ENCODE measurements at regions not wholly inside any gene's neighbourhood (a gene's known extent, or its start where the extent isn't known, plus 50 kb on each side); places are given as distances from the start of the nearest gene placed in this dataset.

- H3K27me3 Mint-ChIP-seq: no peaks in the 10 kb centered on the region
- H3K4me3 Mint-ChIP-seq: no peak overlapping the region
- H3K79me2 ChIP-seq (ENCODE audit: control insufficient read depth, insufficient read depth, low read length): no peaks in the 10 kb centered on the region
- 75% methylated on average over 4 of the region's 4 CpGs for WGBS (ENCODE audit: insufficient coverage)
- DNase-seq (no peak), ATAC-seq (ENCODE audit: low read depth) (no peak)
- no peak overlapping the region for H2AFZ ChIP-seq (ENCODE audit: insufficient read depth, low read depth, low read length, poor library complexity, severe bottlenecking)
- intact Hi-C loops (cut with micrococcal nuclease): no loop called here
- H4K20me1 ChIP-seq (ENCODE audit: control insufficient read depth, insufficient read depth, low read length, poor library complexity, severe bottlenecking): no peaks in the 10 kb centered on the region
- H3K4me1 Mint-ChIP-seq: no peaks in the 10 kb centered on the region
- POLR2A ChIA-PET: no interaction called here
- H3K9me3 Mint-ChIP-seq (ENCODE audit: insufficient read depth): no peaks in the 10 kb centered on the region
- no peaks in the 10 kb centered on the region for H3K27me3 ChIP-seq (replicated peaks in 1 of 4; ENCODE audit: control extremely low read depth in 1 of 4, control insufficient read depth in 3 of 4, insufficient read depth in 4 of 4, low read length in 3 of 4)
- CTCF ChIA-PET: no interaction called here
- H3K9ac ChIP-seq (ENCODE audit: low read length): no peak overlapping the region
- H3K9me3 ChIP-seq (ENCODE audit: control extremely low read depth in 1 of 3, control insufficient read depth in 2 of 3, insufficient read depth in 1 of 3, low read length in 2 of 3): peaks cover 0 to 4% (median 0%) of the 10 kb centered on the region in 3 donors
- no peak overlapping the region for H3K27ac ChIP-seq (ENCODE audit: low read length in 2 of 2)
- no peak for TF ChIP-seq EZH2 (IDR thresholded peaks at IDR 0.05; ENCODE audit: borderline replicate concordance, insufficient read depth, low read depth, low read length, poor library complexity, severe bottlenecking)
- TF ChIP-seq CTCF (IDR thresholded peaks at IDR 0.05): no peak
- H3K27ac Mint-ChIP-seq: no peak overlapping the region
- no peak overlapping the region for H3K4me3 ChIP-seq (ENCODE audit: control extremely low read depth in 1 of 5, extremely low read depth in 1 of 5, insufficient read depth in 1 of 5, low read depth in 2 of 5, low read length in 4 of 5)
- no peaks in the 10 kb centered on the region for H3K36me3 ChIP-seq (replicated peaks in 1 of 2; ENCODE audit: control extremely low read depth in 1 of 2, control insufficient read depth in 1 of 2, extremely low read depth in 1 of 2, insufficient read depth in 2 of 2, low read length in 1 of 2)
- H3K4me2 ChIP-seq (replicated peaks; ENCODE audit: low read depth, low read length, poor library complexity, severe bottlenecking): no peak overlapping the region
- H3K4me1 ChIP-seq (ENCODE audit: control insufficient read depth in 2 of 2, insufficient read depth in 2 of 2, low read length in 2 of 2): no peaks in the 10 kb centered on the region
Observed at GRCh38 chr20:22977047-22977785, 57.9 kb upstream of the SSTR4 start.

GRCh38 chr20:22984008-22984407 is 51.1 kb upstream of the SSTR4 start:
- Histone ChIP-seq H3K4me1 (ENCODE audit: control insufficient read depth in 2 of 2, insufficient read depth in 2 of 2, low read length in 2 of 2) (no peaks in the 10 kb centered on the region), H4K20me1 (ENCODE audit: control insufficient read depth, insufficient read depth, low read length, poor library complexity, severe bottlenecking) (no peaks in the 10 kb centered on the region), H3K36me3 (replicated peaks in 1 of 2; ENCODE audit: control extremely low read depth in 1 of 2, control insufficient read depth in 1 of 2, extremely low read depth in 1 of 2, insufficient read depth in 2 of 2, low read length in 1 of 2) (no peaks in the 10 kb centered on the region), H3K4me3 (ENCODE audit: control extremely low read depth in 1 of 5, extremely low read depth in 1 of 5, insufficient read depth in 1 of 5, low read depth in 2 of 5, low read length in 4 of 5) (no peak overlapping the region), H3K79me2 (ENCODE audit: control insufficient read depth, insufficient read depth, low read length) (no peaks in the 10 kb centered on the region), H3K9me3 (ENCODE audit: control extremely low read depth in 1 of 3, control insufficient read depth in 2 of 3, insufficient read depth in 1 of 3, low read length in 2 of 3) (peaks cover 0 to 4% (median 0%) of the 10 kb centered on the region in 3 donors), H3K27me3 (replicated peaks in 1 of 4; ENCODE audit: control extremely low read depth in 1 of 4, control insufficient read depth in 3 of 4, insufficient read depth in 4 of 4, low read length in 3 of 4) (peaks cover 0 to 4% (median 0%) of the 10 kb centered on the region in 4 experiments), H3K4me2 (replicated peaks; ENCODE audit: low read depth, low read length, poor library complexity, severe bottlenecking) (no peak overlapping the region), H3K9ac (ENCODE audit: low read length) (no peak overlapping the region), H2AFZ (ENCODE audit: insufficient read depth, low read depth, low read length, poor library complexity, severe bottlenecking) (no peak overlapping the region), H3K27ac (ENCODE audit: low read length in 2 of 2) (no peak overlapping the region)
- H3K4me1 Mint-ChIP-seq: no peaks in the 10 kb centered on the region
- ChIA-PET POLR2A (no interaction called here), CTCF (no interaction called here)
- ATAC-seq (ENCODE audit: low read depth) (no peak), DNase-seq (no peak)
- intact Hi-C loops (cut with micrococcal nuclease): no loop called here
- WGBS (ENCODE audit: insufficient coverage): 43% methylated on average over 3 of the region's 4 CpGs
- H3K4me3 Mint-ChIP-seq: no peak overlapping the region
- H3K27ac Mint-ChIP-seq: no peak overlapping the region
- no peaks in the 10 kb centered on the region for H3K27me3 Mint-ChIP-seq
- TF ChIP-seq CTCF (IDR thresholded peaks at IDR 0.05) (no peak), EZH2 (IDR thresholded peaks at IDR 0.05; ENCODE audit: borderline replicate concordance, insufficient read depth, low read depth, low read length, poor library complexity, severe bottlenecking) (no peak)
- H3K9me3 Mint-ChIP-seq (ENCODE audit: insufficient read depth): peaks cover 2% of the 10 kb centered on the region
